ENCODE measurements at regions not wholly inside any gene's neighbourhood (a gene's known extent, or its start where the extent isn't known, plus 50 kb on each side); places are given as distances from the start of the nearest gene placed in this dataset.

GRCh38 chr13:76645632-76646031, 240.6 kb downstream of the KCTD12 start:
- ATAC-seq (no peak), DNase-seq (ENCODE audit: missing footprints) (no peak)
- intact Hi-C loops (cut with DNase I), result no loop called here

DNA sequence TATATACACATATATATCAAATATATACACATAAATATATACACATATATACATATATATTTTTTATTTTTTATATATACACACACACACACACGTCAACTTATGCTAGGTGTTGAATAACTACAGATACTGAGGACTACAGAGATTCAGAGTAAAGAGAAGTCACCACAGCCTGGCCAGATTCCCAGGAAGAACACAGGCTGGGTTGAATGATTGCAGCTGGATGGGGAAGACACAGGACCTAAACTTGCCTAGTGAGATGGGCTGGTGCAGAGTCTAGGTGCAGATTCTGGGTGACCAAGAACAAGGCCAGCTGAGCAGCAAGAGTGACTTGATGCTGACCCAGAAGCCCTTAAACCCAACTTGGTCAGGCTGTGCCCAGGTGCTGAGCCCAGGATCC, 241.3 kb downstream of the KCTD12 start:
- DNase-seq (ENCODE audit: missing footprints) (no peak), ATAC-seq (no peak)
- intact Hi-C loops (cut with DNase I), result no loop called here

GRCh38 chr13:76643596-76643995, 242.6 kb downstream of the KCTD12 start:
- no peak for DNase-seq (ENCODE audit: missing footprints)
- intact Hi-C loops (cut with DNase I), result no loop called here
- ATAC-seq, result no peak

DNA sequence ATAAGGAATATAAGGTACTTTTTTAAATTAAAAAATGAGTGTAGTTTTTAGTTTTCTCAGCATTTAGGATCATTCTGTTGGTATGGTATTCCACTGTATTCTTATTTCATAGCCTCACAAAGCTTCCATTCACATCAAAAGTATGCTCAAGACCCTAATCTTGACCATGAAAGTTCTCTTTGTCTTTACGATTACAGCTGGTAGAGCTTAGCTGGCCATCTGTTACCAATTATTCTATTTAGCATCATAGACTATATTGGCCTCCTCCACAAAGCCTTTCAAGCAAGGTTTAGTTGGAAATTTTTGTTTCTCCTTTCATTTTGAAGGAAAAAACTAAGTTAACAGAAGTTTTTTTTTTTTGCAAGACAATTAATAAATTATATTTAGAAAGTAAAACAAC, 245.1 kb downstream of the KCTD12 start:
- DNase-seq (ENCODE audit: missing footprints), result no peak

GRCh38 chr13:76638882-76639281, 247.3 kb downstream of the KCTD12 start:
- no peak for ATAC-seq
- no peak for DNase-seq (ENCODE audit: missing footprints)
- intact Hi-C loops (cut with DNase I), result no loop called here

More for the DNA sequence above, 245.1 kb downstream of the KCTD12 start:
- no peak for ATAC-seq
- intact Hi-C loops (cut with DNase I), result no loop called here

DNA sequence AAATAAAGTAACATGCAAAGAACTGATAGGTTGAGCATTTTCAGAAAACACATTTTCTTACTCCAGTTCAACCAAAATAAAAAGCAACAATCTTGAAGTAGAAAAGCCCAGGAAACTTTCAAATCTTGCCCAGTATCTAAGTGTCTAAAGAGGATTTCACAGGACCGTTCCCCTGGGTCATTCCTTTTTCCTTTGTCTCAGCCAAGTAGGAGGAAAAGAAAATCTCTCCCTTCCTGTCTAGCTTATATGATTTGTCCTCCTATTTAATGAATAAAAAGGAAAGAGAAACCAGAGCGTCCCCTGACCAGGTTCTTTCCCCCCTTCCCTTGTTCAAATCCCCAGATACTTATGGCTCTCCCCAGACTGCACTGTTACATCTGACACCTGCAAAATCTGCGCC, 248.0 kb downstream of the KCTD12 start:
- no peak for ATAC-seq
- intact Hi-C loops (cut with DNase I), result no loop called here
- DNase-seq (ENCODE audit: missing footprints), result no peak

- ATAC-seq, result no peak
- intact Hi-C loops (cut with DNase I), result no loop called here
- DNase-seq (ENCODE audit: missing footprints), result no peak
These were observed 248.5 kb downstream of the KCTD12 start for GRCh38 chr13:76637641-76638141.

DNA sequence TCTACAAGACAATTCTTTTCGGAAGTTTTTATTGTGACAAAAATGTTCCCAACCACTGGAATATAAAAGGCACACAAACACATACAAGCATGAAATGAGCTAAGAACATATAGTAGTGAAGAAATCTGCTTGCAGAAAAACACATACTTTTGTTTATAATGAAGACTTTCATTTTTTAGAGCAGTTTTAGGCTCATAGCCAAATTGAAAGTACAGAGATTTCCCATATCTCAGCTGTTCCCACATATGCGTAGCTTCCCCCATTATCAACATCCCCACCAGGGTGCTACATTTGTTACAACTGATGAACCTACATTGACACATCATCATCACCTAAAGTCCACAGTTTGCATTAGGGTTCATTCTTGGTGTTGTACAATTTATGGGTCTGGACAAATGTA, 249.4 kb downstream of the KCTD12 start:
- DNase-seq (ENCODE audit: missing footprints), result no peak
- ATAC-seq, result no peak
- intact Hi-C loops (cut with DNase I), result no loop called here

DNA sequence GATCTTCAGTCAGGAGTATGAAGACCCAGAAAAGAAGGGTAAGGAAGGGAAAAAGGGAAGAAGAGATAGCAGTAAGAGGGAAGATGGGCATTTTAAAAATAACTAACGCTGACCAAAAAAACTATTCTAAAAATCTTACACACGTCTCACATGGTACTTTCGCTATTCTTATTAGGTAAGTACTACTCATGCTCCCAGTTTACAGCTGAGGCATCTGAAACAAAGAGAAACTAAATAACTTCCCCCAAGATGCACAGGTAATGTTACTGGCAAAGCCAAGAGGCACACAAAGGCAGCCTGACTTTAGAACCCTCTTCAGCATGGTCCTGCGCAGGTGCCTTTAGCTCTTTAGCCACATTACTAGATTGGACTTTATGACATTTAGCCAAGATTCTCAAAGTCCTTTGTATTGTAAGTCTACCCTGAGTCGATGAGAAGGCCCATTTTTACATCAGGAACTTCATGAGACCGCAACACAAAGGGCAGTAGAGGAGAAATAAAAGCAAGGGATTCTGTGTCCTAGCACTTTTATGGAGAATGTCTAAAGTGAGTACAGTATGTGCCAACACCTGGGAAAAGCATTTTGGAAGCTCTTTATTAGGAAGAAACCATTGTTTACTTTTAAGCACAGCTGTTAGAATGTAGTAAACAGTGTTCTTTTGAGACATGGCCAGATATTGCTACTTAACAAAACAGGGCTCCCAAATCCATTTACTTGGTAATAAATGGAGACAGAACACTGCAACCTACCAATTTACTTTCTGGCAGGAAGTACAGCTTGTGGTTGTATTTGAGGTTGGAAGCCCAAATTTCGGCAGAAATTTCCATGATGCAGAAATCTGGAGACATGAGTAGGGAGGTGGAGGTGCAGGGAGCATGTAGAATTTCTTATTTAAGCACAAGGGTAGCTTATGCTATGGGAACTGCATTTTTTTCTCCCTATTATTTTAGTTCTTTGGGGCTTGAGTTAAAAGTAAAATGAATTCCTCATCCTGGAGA, 250.7 kb downstream of the KCTD12 start:
- no peak for ATAC-seq
- no peak for DNase-seq (ENCODE audit: missing footprints)
- intact Hi-C loops (cut with DNase I), result no loop called here

GRCh38 chr13:76634431-76635191, 251.6 kb downstream of the KCTD12 start:
- no peak for DNase-seq (ENCODE audit: missing footprints)
- intact Hi-C loops (cut with DNase I), result no loop called here
- ATAC-seq, result no peak

DNA sequence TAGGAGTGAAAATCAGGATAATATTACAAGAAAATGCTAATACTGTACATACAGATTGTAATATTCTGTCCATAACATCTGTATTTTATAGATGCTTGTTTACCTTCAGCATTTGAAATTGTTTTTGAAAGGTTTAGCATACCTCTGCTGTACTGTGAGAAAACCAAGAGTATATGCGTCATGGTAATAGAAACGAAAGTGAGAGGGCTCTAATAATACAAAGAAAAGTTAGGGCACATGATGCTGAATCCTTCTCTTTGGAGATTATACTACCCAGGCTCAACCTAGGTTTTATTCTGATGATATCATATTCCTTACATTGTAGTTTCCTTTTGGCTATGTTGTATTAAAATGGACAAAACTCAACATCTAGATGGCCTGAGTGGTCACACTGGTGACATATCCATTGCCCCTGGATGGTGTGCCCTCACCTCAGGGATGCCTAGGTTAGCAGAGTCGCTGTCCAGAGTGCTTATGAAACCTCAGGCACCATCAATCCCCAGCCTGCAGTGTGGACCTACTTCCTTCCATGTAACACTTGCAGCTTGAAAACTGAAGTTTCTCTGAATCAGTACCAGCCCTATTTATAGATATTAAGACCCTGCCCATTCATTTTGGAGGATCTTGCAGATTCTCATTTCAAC, 253.7 kb downstream of the KCTD12 start:
- no peak for ATAC-seq
- intact Hi-C loops (cut with DNase I), result no loop called here

GRCh38 chr13:76630629-76631230, 255.5 kb downstream of the KCTD12 start:
- ATAC-seq (no peak), DNase-seq (ENCODE audit: missing footprints) (no peak)
- intact Hi-C loops (cut with DNase I), result no loop called here

More for the DNA sequence above, 253.7 kb downstream of the KCTD12 start:
- no peak for DNase-seq (ENCODE audit: missing footprints)

GRCh38 chr13:76622315-76623040, 263.7 kb downstream of the KCTD12 start:
- intact Hi-C loops (cut with DNase I), result no loop called here
- ATAC-seq, result peak; percentile 28
- no peak for DNase-seq (ENCODE audit: missing footprints)

DNA sequence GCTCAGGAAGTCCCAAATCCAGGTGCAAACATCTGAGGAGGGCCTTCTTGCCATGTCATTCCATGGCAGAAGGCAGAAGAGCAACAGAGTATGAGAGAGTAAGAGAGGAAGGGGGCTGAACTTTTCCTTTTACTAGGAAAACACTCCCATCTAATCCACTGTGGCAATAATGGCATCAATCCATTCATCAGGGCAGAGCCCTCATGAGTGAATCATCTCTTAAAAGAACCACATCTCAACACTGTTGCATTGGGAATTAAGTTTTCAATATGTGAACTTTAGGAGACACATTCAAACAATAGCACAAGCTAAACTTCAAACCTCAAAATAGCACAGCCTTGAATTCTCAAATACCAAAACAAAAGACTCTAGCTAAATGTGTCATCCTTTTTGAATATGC, 264.5 kb downstream of the KCTD12 start:
- no peak for ATAC-seq
- intact Hi-C loops (cut with DNase I), result no loop called here
- no peak for DNase-seq (ENCODE audit: missing footprints)

DNA sequence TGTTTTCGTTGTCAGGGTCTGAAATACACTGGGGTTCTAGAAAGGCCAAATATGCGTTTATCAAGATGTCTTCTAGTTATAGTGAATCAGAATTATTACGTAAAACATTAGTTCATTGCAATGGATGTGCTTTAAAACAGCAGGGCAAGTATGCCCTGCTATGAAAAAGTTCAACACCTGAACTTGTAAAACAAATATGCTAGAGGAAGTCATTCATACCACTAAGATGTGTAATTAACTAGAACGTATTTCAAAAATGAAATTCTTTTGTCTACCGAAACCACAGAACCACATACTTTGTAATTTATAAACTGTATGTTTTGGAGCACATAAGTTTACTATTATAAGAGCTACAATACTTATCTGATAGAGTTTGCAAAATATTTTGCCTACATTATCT, 266.2 kb downstream of the KCTD12 start:
- intact Hi-C loops (cut with DNase I), result no loop called here
- DNase-seq (ENCODE audit: missing footprints), result no peak
- ATAC-seq, result no peak

DNA sequence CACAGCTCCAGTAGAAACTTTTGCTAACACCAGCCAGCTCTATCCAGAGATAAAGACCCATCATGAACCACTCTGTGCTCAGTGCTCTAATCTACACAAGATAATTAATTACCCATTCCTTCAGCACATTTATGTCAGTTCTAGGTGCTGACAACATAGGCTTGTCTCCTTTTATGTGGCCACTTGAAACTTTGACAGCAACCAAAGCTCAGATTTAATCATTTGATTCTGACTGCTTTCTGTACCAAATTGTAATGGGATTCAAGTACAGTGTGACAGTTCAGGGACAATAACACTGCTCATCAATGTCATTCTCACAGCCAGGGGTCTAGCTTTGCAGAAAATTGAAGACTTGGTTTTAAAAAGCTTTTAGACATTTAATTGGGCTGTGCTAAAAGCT, 266.6 kb downstream of the KCTD12 start:
- ATAC-seq, result no peak

DNA sequence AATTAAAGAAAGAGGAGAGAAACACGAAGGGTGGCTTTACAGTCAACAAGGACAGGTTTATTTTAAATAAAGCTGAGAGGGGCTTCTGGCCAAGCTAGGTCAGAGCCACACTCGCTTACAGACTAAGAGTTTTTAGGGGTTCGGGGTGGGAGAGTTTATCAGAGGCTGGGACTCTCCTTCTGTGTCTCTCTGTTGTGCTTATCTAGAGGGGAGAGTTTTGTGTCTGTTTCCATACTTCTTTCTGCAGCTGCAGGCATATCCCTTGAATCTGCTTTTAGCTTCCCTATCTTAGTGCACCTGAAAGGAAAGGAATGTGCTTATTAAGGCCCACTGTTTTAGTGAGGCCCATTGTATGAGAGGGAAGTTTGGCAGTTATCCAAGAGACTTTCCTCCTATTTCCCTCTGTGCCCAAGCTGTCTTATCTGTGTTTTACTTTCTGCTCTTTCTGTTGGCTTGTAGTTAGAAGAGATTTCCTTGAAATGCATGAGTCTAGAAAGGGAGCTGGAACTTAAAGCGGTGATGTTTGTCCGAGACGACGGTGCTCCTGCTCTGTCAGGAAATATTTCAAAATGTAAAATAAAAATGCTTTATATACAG, 275.3 kb downstream of the KCTD12 start:
- DNase-seq (ENCODE audit: missing footprints), result no peak
- ATAC-seq, result no peak
- intact Hi-C loops (cut with DNase I), result no loop called here

More for the DNA sequence above, 266.6 kb downstream of the KCTD12 start:
- intact Hi-C loops (cut with DNase I), result no loop called here
- DNase-seq (ENCODE audit: missing footprints), result no peak

GRCh38 chr13:76609643-76610042, 276.6 kb downstream of the KCTD12 start:
- ATAC-seq, result no peak
- intact Hi-C loops (cut with DNase I), result no loop called here
- no peak for DNase-seq (ENCODE audit: missing footprints)

Data from Right ventricle myocardium inferior (tissue), 1 donor.